ENCODE measurements at regions not wholly inside any gene's neighbourhood (a gene's known extent, or its start where the extent isn't known, plus 50 kb on each side); places are given as distances from the start of the nearest gene placed in this dataset.
"Not testable (repeated sequence)": the region's sequence is repeated elsewhere in the genome, so short reads cannot be mapped to it uniquely, and the experiment has no call there.

DNA sequence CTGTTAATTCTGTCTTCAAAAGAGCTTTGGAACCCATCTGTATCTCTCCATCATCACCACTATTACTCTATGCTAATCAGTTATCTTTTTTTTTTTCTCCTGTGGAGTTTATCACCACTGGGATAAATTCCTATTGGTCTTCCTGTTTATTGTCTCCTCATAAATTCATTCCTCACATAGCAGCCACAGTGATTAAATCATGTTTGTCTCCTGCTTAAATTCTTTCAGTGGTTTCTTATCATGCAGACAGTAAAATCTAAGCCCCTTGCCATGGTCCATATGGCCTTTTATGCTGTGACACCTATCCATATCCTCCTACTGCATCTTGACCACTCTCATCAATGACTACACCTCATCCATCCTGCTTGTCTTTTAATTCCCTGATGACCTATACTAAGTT is 239.8 kb upstream of the ZEB2 start:
- no peak overlapping the region for H3K4me3 ChIP-seq (replicated peaks; ENCODE audit: low read depth, low read length)
- TF ChIP-seq, protein P1, sequence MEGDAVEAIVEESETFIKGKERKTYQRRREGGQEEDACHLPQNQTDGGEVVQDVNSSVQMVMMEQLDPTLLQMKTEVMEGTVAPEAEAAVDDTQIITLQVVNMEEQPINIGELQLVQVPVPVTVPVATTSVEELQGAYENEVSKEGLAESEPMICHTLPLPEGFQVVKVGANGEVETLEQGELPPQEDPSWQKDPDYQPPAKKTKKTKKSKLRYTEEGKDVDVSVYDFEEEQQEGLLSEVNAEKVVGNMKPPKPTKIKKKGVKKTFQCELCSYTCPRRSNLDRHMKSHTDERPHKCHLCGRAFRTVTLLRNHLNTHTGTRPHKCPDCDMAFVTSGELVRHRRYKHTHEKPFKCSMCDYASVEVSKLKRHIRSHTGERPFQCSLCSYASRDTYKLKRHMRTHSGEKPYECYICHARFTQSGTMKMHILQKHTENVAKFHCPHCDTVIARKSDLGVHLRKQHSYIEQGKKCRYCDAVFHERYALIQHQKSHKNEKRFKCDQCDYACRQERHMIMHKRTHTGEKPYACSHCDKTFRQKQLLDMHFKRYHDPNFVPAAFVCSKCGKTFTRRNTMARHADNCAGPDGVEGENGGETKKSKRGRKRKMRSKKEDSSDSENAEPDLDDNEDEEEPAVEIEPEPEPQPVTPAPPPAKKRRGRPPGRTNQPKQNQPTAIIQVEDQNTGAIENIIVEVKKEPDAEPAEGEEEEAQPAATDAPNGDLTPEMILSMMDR (IDR thresholded peaks at IDR 0.05; ENCODE audit: low read depth, low read length, missing control alignments): no peak
- no peak for DNase-seq (ENCODE audit: extremely low read depth, low read depth)

DNA sequence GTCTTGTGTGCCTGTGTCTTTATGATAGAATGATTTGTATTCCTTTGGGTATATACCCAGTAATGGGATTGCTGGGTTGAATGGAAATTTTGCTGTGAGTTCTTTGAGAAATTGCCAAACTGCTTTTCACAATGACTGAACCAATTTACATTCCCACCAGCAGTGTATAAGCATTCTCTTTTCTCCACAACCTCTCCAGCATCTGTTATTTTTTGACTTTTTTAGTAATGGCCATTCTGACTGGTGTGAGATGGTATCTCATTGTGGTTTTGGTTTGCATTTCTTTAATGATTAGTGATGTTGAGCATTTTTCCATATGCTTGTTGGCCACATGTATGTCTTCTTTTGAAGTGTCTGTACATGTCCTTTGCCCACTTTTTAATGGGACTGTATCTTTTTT is 238.3 kb upstream of the ZEB2 start:
- not testable (repeated sequence) for H3K4me3 ChIP-seq (replicated peaks; ENCODE audit: low read depth, low read length); DNase-seq (ENCODE audit: extremely low read depth, low read depth)

DNA sequence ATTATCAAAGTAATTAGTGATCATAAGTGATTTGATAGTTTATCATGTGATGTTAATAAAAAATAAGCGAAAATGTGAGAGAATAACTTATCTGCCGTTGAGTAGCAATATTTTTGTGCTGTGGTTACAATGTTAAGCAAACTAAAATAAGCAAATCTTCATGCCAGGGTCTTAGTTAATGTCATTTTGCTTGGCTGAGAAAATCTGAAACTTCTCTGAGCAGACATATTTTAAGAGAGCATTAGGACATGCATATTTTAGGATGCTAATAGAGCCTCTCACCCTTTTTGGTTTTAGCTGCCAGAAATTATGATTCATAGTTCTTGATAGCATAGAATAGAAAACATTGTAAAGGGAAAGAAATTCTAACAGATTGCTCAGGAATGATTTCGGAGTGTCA is 233.5 kb upstream of the ZEB2 start:
- no peak for DNase-seq (ENCODE audit: extremely low read depth, low read depth)
- no peak overlapping the region for H3K4me3 ChIP-seq (replicated peaks; ENCODE audit: low read depth, low read length)
- TF ChIP-seq, protein P1 (IDR thresholded peaks at IDR 0.05; ENCODE audit: low read depth, low read length, missing control alignments): no peak

DNA sequence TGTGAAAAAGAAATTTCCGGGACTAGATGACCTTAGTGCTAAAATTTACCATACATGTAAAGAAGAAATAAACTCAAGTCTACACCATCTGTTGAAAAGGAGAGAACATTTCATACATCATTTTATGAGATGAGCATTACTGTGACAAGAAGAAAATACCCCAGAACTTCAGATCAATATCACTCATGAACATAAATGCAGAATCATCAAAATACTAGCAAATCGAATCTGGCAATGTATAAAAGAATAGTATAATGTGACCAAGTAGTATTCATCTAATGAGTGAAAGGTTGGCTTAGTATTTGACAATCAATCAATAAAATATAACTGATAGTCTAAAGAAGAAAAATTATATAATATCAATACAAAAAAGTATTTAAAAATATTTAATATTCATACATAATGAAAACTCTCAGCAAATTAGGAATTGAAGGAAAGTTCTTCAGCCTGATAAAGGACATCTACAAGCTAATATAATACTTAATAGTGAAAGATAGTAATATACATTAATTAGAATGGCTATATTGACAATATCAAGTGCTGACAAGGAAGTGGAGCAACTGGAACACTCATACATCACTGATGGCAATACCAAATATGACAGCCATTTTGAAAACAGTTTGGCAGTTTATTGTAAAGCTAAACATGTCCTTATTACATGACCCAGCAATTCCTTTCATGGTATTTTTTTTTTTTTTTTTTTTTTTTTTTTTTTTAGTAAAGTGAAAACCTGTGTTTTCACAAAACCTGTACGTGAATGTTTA is 231.4 kb upstream of the ZEB2 start:
- TF ChIP-seq, protein P1 (IDR thresholded peaks at IDR 0.05; ENCODE audit: low read depth, low read length, missing control alignments): no peak
- no peak overlapping the region for H3K4me3 ChIP-seq (replicated peaks; ENCODE audit: low read depth, low read length)
- no peak for DNase-seq (ENCODE audit: extremely low read depth, low read depth)

DNA sequence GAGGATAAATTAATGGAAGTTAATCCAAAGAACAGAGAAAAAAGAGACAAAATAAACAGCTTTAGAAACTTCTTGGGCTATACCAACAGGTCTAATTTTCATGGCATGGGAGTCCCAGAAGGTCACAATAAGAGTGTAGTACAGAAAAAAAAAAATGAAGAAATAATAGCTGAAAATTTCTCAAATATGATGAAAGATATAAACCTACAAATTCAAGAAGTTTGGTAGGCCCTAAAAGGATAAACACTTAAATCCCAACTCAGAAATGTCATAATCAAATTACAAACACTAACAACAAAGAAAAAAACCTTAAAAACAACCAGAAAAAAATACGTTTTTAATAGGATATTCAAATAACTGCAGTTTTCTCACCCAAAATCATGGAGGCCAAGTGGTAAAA is 229.3 kb upstream of the ZEB2 start:
- TF ChIP-seq, protein P1 (IDR thresholded peaks at IDR 0.05; ENCODE audit: low read depth, low read length, missing control alignments): no peak
- DNase-seq (ENCODE audit: extremely low read depth, low read depth): no peak
- H3K4me3 ChIP-seq (replicated peaks; ENCODE audit: low read depth, low read length): no peak overlapping the region

DNA sequence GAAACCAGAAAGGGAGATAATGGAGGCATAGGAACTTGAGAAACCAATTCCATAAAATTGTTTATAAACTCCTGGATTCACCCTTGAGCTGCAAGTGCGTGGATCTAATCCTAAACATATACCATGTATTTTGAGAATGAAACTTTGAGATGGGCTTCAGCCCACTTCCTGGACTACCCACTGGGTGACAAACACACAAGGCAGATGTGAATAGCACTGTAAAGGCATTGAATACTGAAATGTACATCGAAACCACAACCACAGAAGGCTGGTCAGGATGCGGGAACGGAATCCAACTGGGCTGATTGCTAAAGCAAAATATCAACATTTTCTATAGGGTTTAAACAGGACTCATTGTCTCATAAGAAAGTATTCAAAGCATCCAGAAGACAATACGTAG is 228.5 kb upstream of the ZEB2 start:
- no peak for DNase-seq (ENCODE audit: extremely low read depth, low read depth)
- no peak overlapping the region for H3K4me3 ChIP-seq (replicated peaks; ENCODE audit: low read depth, low read length)
- TF ChIP-seq, protein P1 (IDR thresholded peaks at IDR 0.05; ENCODE audit: low read depth, low read length, missing control alignments): no peak

DNA sequence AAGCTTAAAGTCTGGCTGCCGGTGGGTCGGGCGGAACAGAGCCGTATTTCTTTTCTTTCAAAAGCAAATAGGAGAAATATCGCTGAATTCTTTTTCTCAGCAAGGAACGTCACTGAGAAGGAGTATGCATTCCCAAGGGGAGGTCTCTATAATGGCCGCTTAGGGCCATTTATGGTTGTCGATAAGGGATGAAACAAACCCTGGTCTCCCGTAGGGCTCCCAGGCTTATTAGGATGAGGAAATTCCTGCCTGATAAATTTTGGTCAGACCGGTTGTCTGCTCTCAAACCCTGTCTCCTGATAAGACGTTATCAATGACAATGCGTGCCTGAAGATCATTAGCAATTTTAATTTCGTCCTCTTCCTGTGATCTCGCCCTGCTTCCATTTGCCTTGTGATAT is 227.7 kb upstream of the ZEB2 start:
- no peak overlapping the region for H3K4me3 ChIP-seq (replicated peaks; ENCODE audit: low read depth, low read length)
- TF ChIP-seq, protein P1 (IDR thresholded peaks at IDR 0.05; ENCODE audit: low read depth, low read length, missing control alignments): no peak
- no peak for DNase-seq (ENCODE audit: extremely low read depth, low read depth)

Measured in HFF-Myc (cell line).